Subcutaneous abdominal adipose tissue (tissue), 5 donors: ENCODE measurements at regions not wholly inside any gene's neighbourhood (a gene's known extent, or its start where the extent isn't known, plus 50 kb on each side); places are given as distances from the start of the nearest gene placed in this dataset.

Experiments used
- H3K27ac ChIP-seq: one replicate; pipeline ENCODE4 v1.7.0; 2013; ENCODE audit warnings: low read depth, mild to moderate bottlenecking, inconsistent platforms, low read length, moderate library complexity
- H3K27me3 ChIP-seq, 5 donors: one replicate each; pipeline ENCODE4 v1.7.0; 2013; ENCODE audit warnings: low read length in 5 of 5, inconsistent platforms in 1 of 5; ENCODE audit not compliant: control insufficient read depth in 5 of 5, insufficient read depth in 4 of 5
- H3K36me3 ChIP-seq, 5 donors: one replicate each; pipeline ENCODE4 v1.7.0; 2013; ENCODE audit warnings: low read length in 5 of 5; ENCODE audit not compliant: control insufficient read depth in 5 of 5, insufficient read depth in 5 of 5
- H3K4me1 ChIP-seq, 5 donors: one replicate each; pipeline ENCODE4 v1.7.0; 2013; ENCODE audit warnings: low read length in 5 of 5, mild to moderate bottlenecking in 3 of 5, moderate library complexity in 1 of 5; ENCODE audit not compliant: control insufficient read depth in 5 of 5, insufficient read depth in 5 of 5
- H3K4me3 ChIP-seq, 5 donors: one replicate each; pipeline ENCODE4 v1.7.0; 2013; ENCODE audit warnings: low read length in 5 of 5, low read depth in 1 of 5
- H3K9ac ChIP-seq, 5 donors: one replicate each; pipeline ENCODE4 v1.7.0; 2013; ENCODE audit warnings: low read length in 5 of 5, mild to moderate bottlenecking in 4 of 5, moderate library complexity in 3 of 5
- H3K9me3 ChIP-seq, 5 donors: one replicate each; pipeline ENCODE4 v1.7.0; 2013; ENCODE audit warnings: low read length in 5 of 5; ENCODE audit not compliant: control insufficient read depth in 5 of 5
- donor health status: healthy.
- donor health status: healthy.
- donor health status: healthy.
- donor health status: healthy.
- donor health status: healthy.

DNA sequence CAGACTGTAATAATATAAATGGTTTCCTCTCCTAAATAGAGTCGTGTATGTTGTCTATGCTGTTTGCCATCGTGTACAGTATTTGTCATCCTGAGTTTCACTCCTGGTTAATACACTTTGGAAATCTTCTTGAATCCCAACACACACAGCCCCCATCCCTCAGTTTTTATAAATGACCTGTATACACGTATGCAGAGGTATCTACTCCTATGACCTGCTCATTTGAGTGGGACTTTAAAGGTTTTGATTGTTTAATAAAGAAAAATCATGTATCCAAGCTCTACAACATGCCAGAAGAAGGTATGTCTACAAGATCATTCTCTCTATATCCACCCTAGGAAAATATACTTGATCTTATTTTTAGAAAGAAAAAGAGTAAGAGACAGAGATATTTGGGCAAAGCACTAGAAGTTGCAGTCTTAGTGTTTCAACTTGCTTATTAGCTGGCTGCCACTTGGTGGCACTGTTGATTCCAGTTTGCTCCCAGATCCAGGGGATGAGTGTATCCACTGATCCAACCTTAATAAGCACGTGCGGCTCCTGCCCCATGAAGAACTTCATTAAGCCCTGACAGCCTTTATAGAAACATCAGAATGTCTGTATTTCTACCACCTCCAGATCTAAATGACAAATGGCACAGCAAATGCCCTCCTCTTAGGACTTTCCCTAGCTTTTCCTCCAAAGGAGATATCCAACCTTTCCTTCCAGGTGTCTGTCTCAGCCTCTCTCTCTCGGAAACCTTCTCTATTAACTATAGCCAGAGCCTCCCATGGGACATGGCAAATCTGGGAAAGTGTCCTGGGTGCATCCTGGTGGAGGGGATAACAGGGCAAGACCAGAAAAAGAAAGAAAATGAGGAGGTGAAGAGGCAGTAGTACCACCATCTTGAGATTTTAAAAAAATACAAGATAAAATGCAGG lies 181.6 kb upstream of the NEBL start:
- Histone ChIP-seq H3K27me3 (no peaks in the 10 kb centered on the region), H3K9ac (no peak overlapping the region), H3K4me3 (no peak overlapping the region), H3K36me3 (no peaks in the 10 kb centered on the region), H3K9me3 (no peaks in the 10 kb centered on the region), H3K27ac (no peak overlapping the region), H3K4me1 (peaks cover 0 to 8% (median 0%) of the 10 kb centered on the region in 5 donors)

DNA sequence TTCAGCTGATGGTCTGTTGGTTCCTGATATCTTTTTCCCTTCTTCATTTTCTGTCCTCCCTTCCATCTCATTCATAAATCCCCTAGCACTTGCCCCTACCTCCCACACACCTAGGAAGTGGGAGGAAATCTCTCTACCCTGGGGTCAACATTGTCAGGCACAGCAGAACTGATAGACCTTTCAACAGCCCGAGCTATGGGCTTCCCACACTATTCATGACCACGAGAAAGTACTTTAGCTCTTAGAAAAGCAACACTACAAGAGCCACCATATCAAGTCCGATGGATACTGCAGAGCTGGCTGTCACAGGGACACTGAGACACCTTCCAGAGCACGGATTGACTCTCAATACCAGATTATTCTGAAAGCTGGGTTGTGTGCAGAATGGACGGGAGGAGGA lies 180.6 kb upstream of the NEBL start:
- H3K9me3 ChIP-seq, result no peaks in the 10 kb centered on the region
- H3K27me3 ChIP-seq, result no peaks in the 10 kb centered on the region
- H3K4me3 ChIP-seq, result no peak overlapping the region
- no peak overlapping the region for H3K9ac ChIP-seq
- H3K4me1 ChIP-seq, result peaks cover 0 to 8% (median 0%) of the 10 kb centered on the region in 5 donors
- H3K27ac ChIP-seq, result no peak overlapping the region
- H3K36me3 ChIP-seq, result no peaks in the 10 kb centered on the region

DNA sequence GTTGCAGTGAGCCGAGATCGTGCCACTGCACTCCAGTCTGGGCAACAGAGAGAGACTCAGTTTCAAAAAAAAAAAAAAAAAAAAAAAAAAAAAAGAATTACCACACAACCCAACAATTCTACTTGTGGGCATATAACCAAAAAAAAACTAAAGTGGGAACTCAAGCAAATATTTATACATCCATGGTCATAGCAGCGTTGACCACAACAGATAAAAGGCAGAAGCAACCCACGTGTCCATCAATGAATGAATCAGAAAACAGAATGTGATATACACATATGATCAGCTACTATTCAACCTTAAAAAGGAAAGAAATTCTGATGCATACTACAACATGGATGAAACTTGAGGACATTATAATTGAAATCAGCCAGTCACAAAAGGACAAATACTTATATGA lies 179.3 kb upstream of the NEBL start:
- Histone ChIP-seq H3K9me3 (no peaks in the 10 kb centered on the region), H3K4me3 (no peak overlapping the region), H3K4me1 (peaks cover 0 to 8% (median 0%) of the 10 kb centered on the region in 5 donors), H3K27ac (no peak overlapping the region), H3K27me3 (no peaks in the 10 kb centered on the region), H3K36me3 (no peaks in the 10 kb centered on the region), H3K9ac (no peak overlapping the region)

GRCh38 chr10:21075880-21076279 lies 178.8 kb upstream of the NEBL start:
- no peaks in the 10 kb centered on the region for H3K27me3 ChIP-seq
- H3K9me3 ChIP-seq, result no peaks in the 10 kb centered on the region
- H3K27ac ChIP-seq, result no peak overlapping the region
- no peak overlapping the region for H3K4me3 ChIP-seq
- H3K9ac ChIP-seq, result no peak overlapping the region
- H3K36me3 ChIP-seq, result no peaks in the 10 kb centered on the region
- peaks cover 0 to 8% (median 0%) of the 10 kb centered on the region in 5 donors for H3K4me1 ChIP-seq

GRCh38 chr10:21071001-21071673 lies 174.0 kb upstream of the NEBL start:
- Histone ChIP-seq H3K9me3 (no peaks in the 10 kb centered on the region), H3K9ac (no peak overlapping the region), H3K27me3 (no peaks in the 10 kb centered on the region), H3K4me3 (no peak overlapping the region), H3K27ac (no peak overlapping the region), H3K4me1 (no peaks in the 10 kb centered on the region), H3K36me3 (no peaks in the 10 kb centered on the region)

- Histone ChIP-seq H3K27ac (no peak overlapping the region), H3K9ac (no peak overlapping the region), H3K4me3 (no peak overlapping the region), H3K9me3 (no peaks in the 10 kb centered on the region), H3K4me1 (no peaks in the 10 kb centered on the region), H3K36me3 (no peaks in the 10 kb centered on the region), H3K27me3 (no peaks in the 10 kb centered on the region)
These were observed 173.0 kb upstream of the NEBL start for GRCh38 chr10:21069929-21070700.

DNA sequence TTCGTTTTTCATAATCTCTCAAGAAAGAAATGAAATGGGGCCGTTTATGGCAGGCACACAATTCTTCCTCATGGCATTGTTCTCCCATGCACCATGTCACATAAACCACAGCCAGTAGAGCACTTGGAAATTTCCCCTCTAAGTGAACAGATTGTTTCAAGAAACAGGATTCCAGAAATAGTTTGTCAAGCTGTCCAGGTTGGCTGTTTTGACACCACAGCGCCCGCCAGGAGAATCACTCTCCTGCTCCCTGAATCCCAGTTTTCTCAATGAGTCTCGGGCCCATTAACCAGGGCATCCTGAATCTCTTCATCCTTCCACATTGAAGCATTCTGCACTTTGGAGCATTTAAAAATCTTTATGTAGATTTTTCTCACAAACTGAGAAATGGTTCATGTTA lies 172.2 kb upstream of the NEBL start:
- Histone ChIP-seq H3K9ac (no peak overlapping the region), H3K4me3 (no peak overlapping the region), H3K27me3 (no peaks in the 10 kb centered on the region), H3K9me3 (no peaks in the 10 kb centered on the region), H3K36me3 (no peaks in the 10 kb centered on the region), H3K27ac (no peak overlapping the region), H3K4me1 (no peaks in the 10 kb centered on the region)

DNA sequence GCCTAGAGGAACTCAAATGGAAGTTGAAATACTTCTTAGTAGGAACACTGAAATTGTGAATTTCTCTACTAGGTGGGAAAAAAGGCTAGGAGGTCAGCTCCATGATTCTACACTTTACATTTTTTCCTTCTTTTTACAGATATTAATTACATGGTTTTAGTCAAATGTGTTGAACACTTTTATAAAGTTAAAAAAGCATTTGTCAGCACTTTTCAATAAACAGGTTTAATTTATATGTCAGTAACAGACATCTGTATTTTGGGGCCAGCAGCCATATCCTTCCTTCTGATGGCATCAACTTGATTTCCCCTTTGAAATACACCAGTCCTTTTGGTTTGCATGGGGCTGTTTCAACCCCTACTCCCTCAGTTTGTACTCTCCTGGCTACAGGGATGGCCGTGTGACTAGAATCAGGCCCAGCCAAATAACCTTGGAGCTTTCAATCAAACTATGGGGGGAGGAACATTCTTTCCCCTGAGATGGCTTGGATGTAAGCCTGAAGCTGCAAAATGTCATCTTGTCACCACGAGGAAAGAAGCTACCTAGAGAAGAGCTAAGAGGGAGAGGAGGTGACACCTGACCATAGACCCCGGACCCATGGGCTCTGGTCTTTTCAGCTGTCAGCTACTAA lies 171.0 kb upstream of the NEBL start:
- H3K9ac ChIP-seq, result no peak overlapping the region
- no peaks in the 10 kb centered on the region for H3K9me3 ChIP-seq
- H3K4me1 ChIP-seq, result no peaks in the 10 kb centered on the region
- H3K4me3 ChIP-seq, result no peak overlapping the region
- no peaks in the 10 kb centered on the region for H3K36me3 ChIP-seq
- H3K27ac ChIP-seq, result no peak overlapping the region
- peaks cover 0 to under 1% (median 0%) of the 10 kb centered on the region in 5 donors for H3K27me3 ChIP-seq

GRCh38 chr10:21065621-21066248 lies 168.6 kb upstream of the NEBL start:
- H3K4me3 ChIP-seq, result no peak overlapping the region
- peaks cover 0 to 3% (median 0%) of the 10 kb centered on the region in 5 donors for H3K27me3 ChIP-seq
- H3K4me1 ChIP-seq, result no peaks in the 10 kb centered on the region
- no peak overlapping the region for H3K9ac ChIP-seq
- no peaks in the 10 kb centered on the region for H3K9me3 ChIP-seq
- H3K36me3 ChIP-seq, result no peaks in the 10 kb centered on the region
- no peak overlapping the region for H3K27ac ChIP-seq
